Colonic mucosa (tissue), 4 donors: ENCODE measurements at regions not wholly inside any gene's neighbourhood (a gene's known extent, or its start where the extent isn't known, plus 50 kb on each side); places are given as distances from the start of the nearest gene placed in this dataset.

Source experiments
- DNase-seq: peaks from one replicate; pipeline ENCODE4 v3.0.0-alpha.2; 2020
- H3K27ac ChIP-seq: fragments of 200-600 bp; one replicate; pipeline ENCODE4 v1.8.0; 2021
- H3K27me3 ChIP-seq: fragments of 200-600 bp; one replicate; pipeline ENCODE4 v1.8.0; 2021
- H3K36me3 ChIP-seq: fragments of 200-600 bp; one replicate; pipeline ENCODE4 v1.8.0; 2021
- H3K4me1 ChIP-seq: fragments of 200-600 bp; one replicate; pipeline ENCODE4 v1.8.0; 2021; ENCODE audit warnings: mild to moderate bottlenecking
- H3K4me3 ChIP-seq: fragments of 200-600 bp; one replicate; pipeline ENCODE4 v1.8.0; 2021
- H3K9ac ChIP-seq, 2 donors: one replicate each; pipeline ENCODE4 v1.7.0; 2013; ENCODE audit warnings: control low read depth in 2 of 2, low read depth in 2 of 2, low read length in 2 of 2
- H3K9me3 ChIP-seq: fragments of 200-600 bp; one replicate; pipeline ENCODE4 v1.8.0; 2021
- CTCF ChIP-seq: fragments of 200-600 bp; IDR thresholded peaks from one replicate; pipeline ENCODE4 v1.8.0; 2022; ENCODE audit warnings: antibody characterized with exemption, mild to moderate bottlenecking
- intact Hi-C: fragments of 100-400 bp; cut with DNase I; formaldehyde crosslinking; loops from one replicate; pipeline ENCODE4 v1.14.1; 2022
- donor health status: healthy.
- donor health status: DM: no; HTN: no; CAD: no.
- donor health status: DM: no; HTN: no; CAD: no.

- intact Hi-C loops = no loop called here
- TF ChIP-seq CTCF = no peak
- Histone ChIP-seq H3K36me3 (no peaks in the 10 kb centered on the region), H3K27ac (no peak overlapping the region), H3K4me1 (no peaks in the 10 kb centered on the region), H3K9me3 (no peaks in the 10 kb centered on the region), H3K4me3 (no peak overlapping the region), H3K9ac (no peak overlapping the region), H3K27me3 (no peaks in the 10 kb centered on the region)
- DNase-seq = no peak
These were observed 1047.7 kb downstream of the TBL1XR1 start for GRCh38 chr3:176149567-176149966.

GRCh38 chr3:176147251-176147650 is 1050.0 kb downstream of the TBL1XR1 start:
- no peak overlapping the region for H3K9ac ChIP-seq
- no peak for TF ChIP-seq CTCF
- no peaks in the 10 kb centered on the region for H3K9me3 ChIP-seq
- H3K4me1 ChIP-seq = no peaks in the 10 kb centered on the region
- intact Hi-C loops = no loop called here
- H3K27me3 ChIP-seq = no peaks in the 10 kb centered on the region
- no peak overlapping the region for H3K27ac ChIP-seq
- H3K4me3 ChIP-seq = no peak overlapping the region
- H3K36me3 ChIP-seq = no peaks in the 10 kb centered on the region
- DNase-seq = no peak

DNA sequence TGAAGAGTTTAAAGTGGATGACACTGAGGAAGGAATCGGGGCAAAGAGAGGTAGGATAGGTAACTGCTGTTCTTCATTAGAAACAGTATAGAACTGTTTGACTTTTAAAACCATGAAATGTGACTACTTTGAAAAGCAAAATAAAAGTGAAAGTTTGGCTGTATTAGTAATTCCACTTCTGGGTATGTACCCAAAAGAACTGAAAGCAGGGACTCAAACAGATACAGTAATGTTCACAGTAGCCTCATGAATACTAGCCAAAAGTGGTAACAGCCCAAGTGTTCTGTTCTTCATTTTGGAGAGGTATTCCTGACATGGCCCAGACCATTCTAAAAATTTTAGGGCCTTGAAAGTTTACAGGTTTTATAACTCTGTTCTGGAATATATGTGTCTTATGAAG is 1055.4 kb downstream of the TBL1XR1 start:
- no peak for TF ChIP-seq CTCF
- no peak overlapping the region for H3K4me3 ChIP-seq
- H3K27ac ChIP-seq = no peak overlapping the region
- H3K27me3 ChIP-seq = no peaks in the 10 kb centered on the region
- H3K36me3 ChIP-seq = no peaks in the 10 kb centered on the region
- no peaks in the 10 kb centered on the region for H3K9me3 ChIP-seq
- no peaks in the 10 kb centered on the region for H3K4me1 ChIP-seq
- no peak overlapping the region for H3K9ac ChIP-seq
- DNase-seq = no peak
- intact Hi-C loops = no loop called here

- H3K9me3 ChIP-seq = no peaks in the 10 kb centered on the region
- H3K9ac ChIP-seq = no peak overlapping the region
- intact Hi-C loops = no loop called here
- TF ChIP-seq CTCF = no peak
- no peak overlapping the region for H3K4me3 ChIP-seq
- no peak for DNase-seq
- no peaks in the 10 kb centered on the region for H3K27me3 ChIP-seq
- no peak overlapping the region for H3K27ac ChIP-seq
- no peaks in the 10 kb centered on the region for H3K36me3 ChIP-seq
- H3K4me1 ChIP-seq = no peaks in the 10 kb centered on the region
These were observed 1076.8 kb downstream of the TBL1XR1 start for GRCh38 chr3:176120507-176120906.

DNA sequence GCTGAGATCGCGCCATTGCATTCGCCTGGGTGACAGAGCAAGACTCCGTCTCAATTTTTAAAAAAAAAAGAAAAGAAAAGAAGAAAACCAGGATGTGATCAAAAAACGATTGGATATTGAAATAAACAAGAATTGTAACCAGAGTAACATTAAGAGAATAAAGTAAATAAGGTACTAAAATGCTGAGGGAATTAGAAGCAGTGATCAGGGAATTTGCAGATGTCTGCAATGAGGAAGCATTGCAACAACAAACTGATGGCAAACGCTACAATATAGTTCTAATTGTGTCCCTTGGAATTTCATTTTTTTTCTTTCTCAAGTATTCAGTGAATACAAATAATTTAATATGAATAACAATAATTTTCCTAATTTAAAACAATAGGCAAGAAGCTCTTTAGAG is 1077.5 kb downstream of the TBL1XR1 start:
- no peaks in the 10 kb centered on the region for H3K27me3 ChIP-seq
- no peak for TF ChIP-seq CTCF
- H3K36me3 ChIP-seq = no peaks in the 10 kb centered on the region
- H3K4me3 ChIP-seq = no peak overlapping the region
- no peak overlapping the region for H3K27ac ChIP-seq
- intact Hi-C loops = no loop called here
- no peaks in the 10 kb centered on the region for H3K9me3 ChIP-seq
- H3K9ac ChIP-seq = no peak overlapping the region
- no peak for DNase-seq
- no peaks in the 10 kb centered on the region for H3K4me1 ChIP-seq

- H3K4me3 ChIP-seq = no peak overlapping the region
- no peak overlapping the region for H3K9ac ChIP-seq
- H3K4me1 ChIP-seq = no peaks in the 10 kb centered on the region
- H3K36me3 ChIP-seq = no peaks in the 10 kb centered on the region
- no peaks in the 10 kb centered on the region for H3K9me3 ChIP-seq
- H3K27ac ChIP-seq = no peak overlapping the region
- no peak for TF ChIP-seq CTCF
- DNase-seq = no peak
- intact Hi-C loops = no loop called here
- H3K27me3 ChIP-seq = no peaks in the 10 kb centered on the region
These were observed 1090.9 kb downstream of the TBL1XR1 start for GRCh38 chr3:176106380-176106779.
